ENCODE measurements at regions not wholly inside any gene's neighbourhood (a gene's known extent, or its start where the extent isn't known, plus 50 kb on each side); places are given as distances from the start of the nearest gene placed in this dataset.
A peak's percentile ranks its signal among the peaks of the same experiment; 100 is the strongest.
"Not testable (repeated sequence)": the region's sequence is repeated elsewhere in the genome, so short reads cannot be mapped to it uniquely, and the experiment has no call there.

DNA sequence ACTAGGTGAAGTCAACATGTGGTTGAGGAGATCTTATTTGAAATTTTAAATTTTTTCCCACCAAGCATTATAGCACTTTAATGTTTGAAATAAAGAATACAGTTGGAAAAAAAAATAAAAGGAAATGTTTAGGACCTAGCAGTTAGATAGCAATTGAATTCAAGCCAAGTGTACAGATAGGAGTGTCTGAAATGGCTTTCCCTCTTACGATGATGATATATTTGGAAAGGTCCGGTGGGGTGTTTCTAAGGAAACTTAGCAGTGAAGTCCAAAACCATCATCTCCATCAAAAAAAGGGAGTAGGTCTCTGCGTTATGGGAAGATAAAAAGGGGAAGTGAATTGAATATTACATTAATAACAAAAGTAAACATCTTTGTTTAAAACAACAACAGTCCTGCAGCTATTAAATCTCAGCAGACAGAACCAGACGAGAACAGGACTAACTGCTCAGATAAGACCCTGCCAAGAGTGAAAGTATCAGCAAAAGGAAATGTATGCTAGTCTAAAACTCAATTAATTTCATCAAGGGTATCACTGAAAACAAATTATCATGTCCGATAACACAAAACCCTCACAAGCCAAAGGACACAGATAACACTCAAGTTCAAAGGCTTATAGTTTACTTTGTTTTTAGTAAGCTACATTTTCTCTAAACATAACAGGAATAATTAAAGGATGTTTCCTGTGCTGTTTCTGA is 242.0 kb downstream of the BMP4 start:
- H3K36me3 ChIP-seq: no peaks in the 10 kb centered on the region
- peaks cover 0 to 30% (median 0%) of the 10 kb centered on the region in 4 donors for H3K4me1 ChIP-seq
- no peak for DNase-seq (ENCODE audit: low spot score in 2 of 2)
- WGBS, 2 donors: 32 to 39% methylated on average over 5 of the region's 5 CpGs
- H3K27me3 ChIP-seq: no peaks in the 10 kb centered on the region
- H3K4me3 ChIP-seq: peak overlapping the region in 2 of 4 donors; percentile 2 to 25
- peak overlapping the region in 3 of 4 donors; percentile 19 to 60 (median 47) for H3K27ac ChIP-seq
- no peaks in the 10 kb centered on the region for H3K9me3 ChIP-seq
- no peak for TF ChIP-seq EP300 (IDR thresholded peaks at IDR 0.05)
- TF ChIP-seq POLR2A (IDR thresholded peaks at IDR 0.05): no peak
- TF ChIP-seq, protein P1, sequence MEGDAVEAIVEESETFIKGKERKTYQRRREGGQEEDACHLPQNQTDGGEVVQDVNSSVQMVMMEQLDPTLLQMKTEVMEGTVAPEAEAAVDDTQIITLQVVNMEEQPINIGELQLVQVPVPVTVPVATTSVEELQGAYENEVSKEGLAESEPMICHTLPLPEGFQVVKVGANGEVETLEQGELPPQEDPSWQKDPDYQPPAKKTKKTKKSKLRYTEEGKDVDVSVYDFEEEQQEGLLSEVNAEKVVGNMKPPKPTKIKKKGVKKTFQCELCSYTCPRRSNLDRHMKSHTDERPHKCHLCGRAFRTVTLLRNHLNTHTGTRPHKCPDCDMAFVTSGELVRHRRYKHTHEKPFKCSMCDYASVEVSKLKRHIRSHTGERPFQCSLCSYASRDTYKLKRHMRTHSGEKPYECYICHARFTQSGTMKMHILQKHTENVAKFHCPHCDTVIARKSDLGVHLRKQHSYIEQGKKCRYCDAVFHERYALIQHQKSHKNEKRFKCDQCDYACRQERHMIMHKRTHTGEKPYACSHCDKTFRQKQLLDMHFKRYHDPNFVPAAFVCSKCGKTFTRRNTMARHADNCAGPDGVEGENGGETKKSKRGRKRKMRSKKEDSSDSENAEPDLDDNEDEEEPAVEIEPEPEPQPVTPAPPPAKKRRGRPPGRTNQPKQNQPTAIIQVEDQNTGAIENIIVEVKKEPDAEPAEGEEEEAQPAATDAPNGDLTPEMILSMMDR (IDR thresholded peaks at IDR 0.05): no peak

DNA sequence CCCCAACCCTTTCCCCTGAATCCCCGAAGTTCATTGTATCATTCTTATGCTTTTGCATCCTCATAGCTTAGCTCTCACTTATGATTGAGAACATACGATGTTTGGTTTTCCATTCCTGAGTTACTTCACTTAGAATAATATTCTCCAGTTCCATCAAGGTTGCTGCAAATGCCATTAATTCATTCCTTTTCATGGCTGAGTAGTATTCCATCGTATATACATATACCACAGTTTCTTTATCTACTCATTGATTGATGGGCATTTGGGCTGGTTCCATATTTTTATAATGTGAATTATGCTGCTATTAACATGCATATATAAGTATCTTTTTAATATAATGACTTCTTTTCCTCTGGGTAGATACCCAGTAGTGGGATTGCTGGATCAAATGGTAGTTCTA is 243.7 kb downstream of the BMP4 start:
- H3K27ac ChIP-seq; H3K9me3 ChIP-seq; H3K4me3 ChIP-seq; DNase-seq (ENCODE audit: low spot score in 2 of 2); H3K36me3 ChIP-seq; H3K27me3 ChIP-seq: not testable (repeated sequence)
- 93 to 95% methylated on average over 3 of the region's 3 CpGs for WGBS, 2 donors
- H3K4me1 ChIP-seq: peaks cover 0 to 30% (median 0%) of the 10 kb centered on the region in 4 donors

DNA sequence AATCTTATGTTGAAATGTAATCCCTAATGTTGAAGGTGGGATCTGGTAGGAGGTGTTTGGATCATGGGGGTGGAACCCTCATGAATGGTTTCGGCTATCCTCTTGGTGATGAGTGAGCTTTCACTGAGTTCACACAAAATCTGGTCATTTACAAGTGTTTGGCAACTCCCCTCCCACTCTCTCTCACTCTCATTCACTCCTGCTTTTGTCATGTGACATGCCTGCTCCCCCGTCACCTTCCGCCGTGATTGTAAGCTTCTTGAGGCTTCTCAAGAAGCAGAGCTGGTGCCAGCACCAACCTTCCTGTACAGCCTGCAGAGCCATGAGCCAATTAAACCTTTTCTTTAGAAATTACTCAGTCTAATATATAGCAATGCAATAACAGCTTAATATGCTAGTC is 245.4 kb downstream of the BMP4 start:
- no peaks in the 10 kb centered on the region for H3K9me3 ChIP-seq
- WGBS, 2 donors: 86 to 87% methylated on average over 4 of the region's 4 CpGs
- H3K27ac ChIP-seq: no peak overlapping the region
- H3K4me3 ChIP-seq: no peak overlapping the region
- H3K36me3 ChIP-seq: no peaks in the 10 kb centered on the region
- no peaks in the 10 kb centered on the region for H3K27me3 ChIP-seq
- TF ChIP-seq, protein P1 (IDR thresholded peaks at IDR 0.05): no peak
- no peak for TF ChIP-seq EP300 (IDR thresholded peaks at IDR 0.05)
- no peak for DNase-seq (ENCODE audit: low spot score in 2 of 2)
- H3K4me1 ChIP-seq: peaks cover 0 to 21% (median 0%) of the 10 kb centered on the region in 4 donors

DNA sequence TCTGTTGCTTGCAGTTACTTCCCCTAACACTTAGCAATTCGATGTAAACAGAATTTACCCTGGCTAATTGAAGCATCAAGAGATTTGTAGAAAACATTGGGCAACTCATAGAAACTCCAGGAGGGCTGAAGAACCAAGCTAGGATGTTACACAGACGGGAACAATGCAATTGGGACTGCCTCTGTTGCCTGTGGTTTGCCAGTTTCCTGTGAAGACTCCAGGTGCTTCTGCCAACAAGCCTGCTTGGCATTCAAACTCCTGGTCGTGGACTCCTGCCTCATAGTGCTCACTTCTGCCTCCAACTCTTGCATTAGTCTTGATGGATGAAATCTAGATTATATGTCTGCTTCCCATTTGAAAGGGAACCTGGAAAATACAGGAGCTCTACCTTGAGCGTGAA is 246.0 kb downstream of the BMP4 start:
- Histone ChIP-seq H3K36me3 (no peaks in the 10 kb centered on the region), H3K4me1 (peaks cover 0 to 16% (median 0%) of the 10 kb centered on the region in 4 donors), H3K27me3 (no peaks in the 10 kb centered on the region), H3K4me3 (no peak overlapping the region), H3K27ac (no peak overlapping the region), H3K9me3 (no peaks in the 10 kb centered on the region)
- 81 to 86% methylated on average over 4 of the region's 4 CpGs for WGBS, 2 donors
- no peak for DNase-seq (ENCODE audit: low spot score in 2 of 2)
- TF ChIP-seq POLR2A (IDR thresholded peaks at IDR 0.05) (no peak), EP300 (IDR thresholded peaks at IDR 0.05) (no peak)
- TF ChIP-seq, protein P1 (IDR thresholded peaks at IDR 0.05): no peak

DNA sequence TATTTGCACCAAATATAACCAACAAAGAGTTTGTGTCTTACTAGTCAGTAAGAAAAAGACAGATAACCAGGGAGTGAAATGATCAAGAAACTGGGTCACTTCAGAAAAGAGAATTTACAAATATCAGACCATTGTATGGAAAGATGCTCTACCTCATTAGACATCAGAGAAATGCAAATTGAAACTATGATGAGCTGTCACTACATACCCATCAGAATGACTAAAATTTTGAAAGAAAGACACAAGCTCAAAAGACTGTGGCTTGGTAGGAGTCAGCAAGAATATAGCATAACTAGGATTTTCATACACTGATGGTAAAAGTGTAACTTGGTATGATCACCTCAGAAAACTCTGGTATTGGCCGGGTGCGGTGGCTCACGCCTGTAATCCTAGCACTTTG is 247.2 kb downstream of the BMP4 start:
- Histone ChIP-seq H3K9me3 (no peaks in the 10 kb centered on the region), H3K4me1 (peaks cover 0 to 3% (median 0%) of the 10 kb centered on the region in 4 donors), H3K27me3 (no peaks in the 10 kb centered on the region), H3K27ac (no peak overlapping the region), H3K36me3 (no peaks in the 10 kb centered on the region), H3K4me3 (no peak overlapping the region)
- DNase-seq (ENCODE audit: low spot score in 2 of 2): no peak
- no peak for TF ChIP-seq EP300 (IDR thresholded peaks at IDR 0.05)
- TF ChIP-seq POLR2A (IDR thresholded peaks at IDR 0.05): no peak
- TF ChIP-seq, protein P1 (IDR thresholded peaks at IDR 0.05): no peak
- WGBS, 2 donors: 94 to 97% methylated on average over 3 of the region's 3 CpGs

DNA sequence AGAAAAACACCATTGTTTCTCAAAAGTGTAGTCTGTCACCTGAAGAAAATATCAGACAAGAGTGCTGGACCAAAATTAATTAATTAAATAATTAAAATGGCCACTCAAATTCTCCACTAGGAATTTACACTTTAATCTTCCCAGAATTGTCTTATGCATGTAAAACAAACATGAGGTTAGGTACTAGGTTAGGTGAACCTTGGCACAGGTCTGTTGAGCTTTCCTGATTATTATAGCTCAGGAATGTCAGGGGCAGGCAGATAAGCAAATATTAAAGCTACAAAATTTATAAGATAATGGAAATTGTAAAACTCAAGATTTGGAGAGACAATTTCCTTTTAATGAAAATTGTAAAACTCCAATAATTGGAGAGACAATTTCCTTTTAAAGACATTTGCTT is 253.2 kb downstream of the BMP4 start:
- H3K36me3 ChIP-seq: no peaks in the 10 kb centered on the region

More for the DNA sequence above, 253.2 kb downstream of the BMP4 start:
- Histone ChIP-seq H3K9me3 (no peaks in the 10 kb centered on the region), H3K27me3 (no peaks in the 10 kb centered on the region), H3K27ac (no peak overlapping the region), H3K4me3 (no peak overlapping the region), H3K4me1 (no peaks in the 10 kb centered on the region)
- DNase-seq (ENCODE audit: low spot score in 2 of 2): no peak
- no peak for TF ChIP-seq POLR2A (IDR thresholded peaks at IDR 0.05)
- TF ChIP-seq, protein P1 (IDR thresholded peaks at IDR 0.05): no peak
- TF ChIP-seq EP300 (IDR thresholded peaks at IDR 0.05): no peak
